ENCODE measurements at regions not wholly inside any gene's neighbourhood (a gene's known extent, or its start where the extent isn't known, plus 50 kb on each side); places are given as distances from the start of the nearest gene placed in this dataset.

DNA sequence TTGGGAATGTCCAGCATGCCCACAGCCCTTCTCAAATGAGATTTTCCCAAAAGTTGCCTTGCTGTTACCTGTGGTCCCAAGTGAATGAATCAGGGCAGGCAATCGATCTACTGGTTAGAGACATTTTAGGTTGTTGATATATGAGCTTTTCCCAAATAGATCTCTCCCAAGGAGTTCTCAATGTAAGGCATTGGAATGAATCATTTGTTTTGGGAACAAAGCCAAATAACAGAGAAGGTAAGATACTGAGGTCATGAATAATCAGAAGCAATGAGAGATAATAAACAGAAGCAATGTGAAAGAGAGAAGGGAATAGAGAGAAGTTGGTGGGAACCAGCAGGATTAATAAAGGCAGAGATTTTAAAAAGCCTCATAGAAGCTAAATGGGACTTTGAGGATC lies 93.6 kb upstream of the FER start:
- Histone ChIP-seq H3K9me3 (no peaks in the 10 kb centered on the region), H3K4me3 (no peak overlapping the region), H3K27me3 (ENCODE audit: insufficient read depth in 3 of 3, low read length in 2 of 3) (no peaks in the 10 kb centered on the region), H3K36me3 (ENCODE audit: insufficient read depth in 1 of 2, low read depth in 1 of 2) (no peaks in the 10 kb centered on the region), H3K27ac (no peak overlapping the region), H3K4me1 (no peaks in the 10 kb centered on the region)
- whole genome bisulfite sequencing, 3 donors: 67 to 82% (median 72%) methylated on average over 1 of the region's 1 CpG
- intact Hi-C loops (cut with DNase I): no loop called here
- DNase-seq (no peak), ATAC-seq (no peak)
- TF ChIP-seq, protein P1, sequence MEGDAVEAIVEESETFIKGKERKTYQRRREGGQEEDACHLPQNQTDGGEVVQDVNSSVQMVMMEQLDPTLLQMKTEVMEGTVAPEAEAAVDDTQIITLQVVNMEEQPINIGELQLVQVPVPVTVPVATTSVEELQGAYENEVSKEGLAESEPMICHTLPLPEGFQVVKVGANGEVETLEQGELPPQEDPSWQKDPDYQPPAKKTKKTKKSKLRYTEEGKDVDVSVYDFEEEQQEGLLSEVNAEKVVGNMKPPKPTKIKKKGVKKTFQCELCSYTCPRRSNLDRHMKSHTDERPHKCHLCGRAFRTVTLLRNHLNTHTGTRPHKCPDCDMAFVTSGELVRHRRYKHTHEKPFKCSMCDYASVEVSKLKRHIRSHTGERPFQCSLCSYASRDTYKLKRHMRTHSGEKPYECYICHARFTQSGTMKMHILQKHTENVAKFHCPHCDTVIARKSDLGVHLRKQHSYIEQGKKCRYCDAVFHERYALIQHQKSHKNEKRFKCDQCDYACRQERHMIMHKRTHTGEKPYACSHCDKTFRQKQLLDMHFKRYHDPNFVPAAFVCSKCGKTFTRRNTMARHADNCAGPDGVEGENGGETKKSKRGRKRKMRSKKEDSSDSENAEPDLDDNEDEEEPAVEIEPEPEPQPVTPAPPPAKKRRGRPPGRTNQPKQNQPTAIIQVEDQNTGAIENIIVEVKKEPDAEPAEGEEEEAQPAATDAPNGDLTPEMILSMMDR (IDR thresholded peaks at IDR 0.05): no peak

DNA sequence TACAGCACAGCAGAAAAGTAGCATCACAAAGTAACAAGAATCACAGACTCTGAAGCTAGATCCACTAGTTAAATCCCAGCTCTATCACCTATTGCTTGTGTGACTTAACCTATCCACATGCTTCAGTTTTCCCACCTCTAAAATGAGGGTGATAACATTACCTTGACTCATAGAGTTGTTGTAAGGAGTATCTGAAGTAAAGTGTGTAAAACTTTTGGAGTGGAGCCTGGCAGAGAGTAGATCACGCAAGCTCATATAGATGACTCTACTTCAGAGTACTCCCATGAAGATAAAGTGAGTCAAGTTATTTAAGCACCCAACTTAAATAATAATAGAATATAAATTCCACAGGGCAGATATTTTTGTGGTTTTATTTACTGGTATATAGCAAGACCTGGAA lies 94.5 kb upstream of the FER start:
- TF ChIP-seq, protein P1 (IDR thresholded peaks at IDR 0.05): no peak
- Histone ChIP-seq H3K27me3 (ENCODE audit: insufficient read depth in 3 of 3, low read length in 2 of 3) (no peaks in the 10 kb centered on the region), H3K27ac (no peak overlapping the region), H3K9me3 (no peaks in the 10 kb centered on the region), H3K4me1 (no peaks in the 10 kb centered on the region), H3K4me3 (no peak overlapping the region), H3K36me3 (ENCODE audit: insufficient read depth in 1 of 2, low read depth in 1 of 2) (no peaks in the 10 kb centered on the region)
- intact Hi-C loops (cut with DNase I): no loop called here
- WGBS, 3 donors: 97 to 100% (median 99%) methylated on average over 1 of the region's 1 CpG
- ATAC-seq (no peak), DNase-seq (no peak)

DNA sequence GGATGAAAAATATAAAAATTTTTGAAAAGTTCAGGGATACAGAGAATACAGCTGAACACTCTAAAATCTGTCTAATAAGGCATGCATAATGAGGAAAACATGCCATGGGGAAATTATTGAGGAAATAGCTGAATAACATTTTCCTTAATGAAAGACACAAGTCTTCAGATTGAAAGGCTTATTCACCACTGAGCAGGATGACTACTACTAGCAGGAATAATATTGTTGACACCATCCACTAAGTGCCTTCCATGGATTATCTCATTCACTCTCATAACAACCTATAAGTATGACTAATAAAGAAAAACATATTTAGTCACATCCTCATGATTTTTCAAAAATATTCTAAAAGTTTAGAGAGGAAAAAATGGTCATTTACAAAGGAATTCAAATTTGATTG lies 96.7 kb upstream of the FER start:
- Histone ChIP-seq H3K36me3 (ENCODE audit: insufficient read depth in 1 of 2, low read depth in 1 of 2) (no peaks in the 10 kb centered on the region), H3K4me1 (no peaks in the 10 kb centered on the region), H3K4me3 (no peak overlapping the region), H3K27ac (no peak overlapping the region), H3K9me3 (no peaks in the 10 kb centered on the region), H3K27me3 (ENCODE audit: insufficient read depth in 3 of 3, low read length in 2 of 3) (no peaks in the 10 kb centered on the region)
- DNase-seq (no peak), ATAC-seq (no peak)
- intact Hi-C loops (cut with DNase I): no loop called here
- TF ChIP-seq, protein P1 (IDR thresholded peaks at IDR 0.05): no peak

DNA sequence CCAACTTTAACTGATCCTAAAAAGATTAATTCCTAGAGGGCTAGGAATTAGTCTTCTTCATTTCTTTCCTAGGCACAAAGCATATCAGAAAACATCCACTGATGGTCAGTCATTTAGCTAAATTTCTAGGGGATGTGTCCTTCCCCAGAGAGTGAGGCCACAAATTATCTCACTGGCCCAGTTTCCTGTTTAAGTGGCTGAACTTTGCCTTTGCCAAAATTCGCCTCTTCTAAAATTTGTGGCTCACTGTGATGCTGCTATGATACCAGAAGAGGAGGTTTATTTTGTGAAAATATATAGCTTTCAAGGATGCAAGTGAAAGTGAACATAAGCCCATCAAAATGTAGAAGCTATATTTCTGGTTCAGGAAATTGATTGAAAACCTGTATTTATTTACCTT lies 98.1 kb upstream of the FER start:
- intact Hi-C loops (cut with DNase I): loop anchor here in 1 of 2 donors (10.0 kb wide), 1 partner anchor 825 kb away; no protein-coding TSS in a partner anchor
- Histone ChIP-seq H3K9me3 (no peaks in the 10 kb centered on the region), H3K27ac (no peak overlapping the region), H3K27me3 (ENCODE audit: insufficient read depth in 3 of 3, low read length in 2 of 3) (peaks cover 0 to 1% (median 0%) of the 10 kb centered on the region in 3 donors), H3K4me3 (no peak overlapping the region), H3K36me3 (ENCODE audit: insufficient read depth in 1 of 2, low read depth in 1 of 2) (no peaks in the 10 kb centered on the region), H3K4me1 (no peaks in the 10 kb centered on the region)
- ATAC-seq: no peak
- TF ChIP-seq, protein P1 (IDR thresholded peaks at IDR 0.05): no peak
- WGBS, 3 donors: 43 to 57% (median 55%) methylated on average over 1 of the region's 1 CpG
- no peak for DNase-seq

DNA sequence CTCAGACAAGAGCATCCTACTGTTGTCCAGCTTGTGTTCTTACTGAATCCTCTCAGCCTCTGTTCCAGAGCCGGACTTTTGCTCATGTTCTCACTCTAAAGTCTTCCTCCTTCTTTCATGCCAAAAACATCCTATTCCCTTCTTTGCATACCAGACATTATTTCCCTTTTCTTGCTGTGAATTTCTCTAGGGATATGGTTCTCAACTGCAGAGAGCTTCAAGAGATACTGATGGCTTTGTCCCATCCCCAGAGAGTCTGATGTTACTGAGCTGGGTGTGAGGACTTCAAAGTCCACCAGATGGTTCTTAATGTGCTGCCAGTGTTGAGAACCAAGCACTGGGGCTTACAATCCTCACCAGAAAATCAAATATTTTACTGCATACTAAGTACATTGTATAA lies 98.6 kb upstream of the FER start:
- Histone ChIP-seq H3K27me3 (ENCODE audit: insufficient read depth in 3 of 3, low read length in 2 of 3) (peaks cover 0 to 2% (median 0%) of the 10 kb centered on the region in 3 donors), H3K27ac (no peak overlapping the region), H3K9me3 (no peaks in the 10 kb centered on the region), H3K4me3 (no peak overlapping the region), H3K4me1 (no peaks in the 10 kb centered on the region), H3K36me3 (ENCODE audit: insufficient read depth in 1 of 2, low read depth in 1 of 2) (no peaks in the 10 kb centered on the region)
- TF ChIP-seq, protein P1 (IDR thresholded peaks at IDR 0.05): no peak
- intact Hi-C loops (cut with DNase I): loop anchor here in 1 of 2 donors (10.0 kb wide), 1 partner anchor 826 kb away; no protein-coding TSS in a partner anchor
- DNase-seq (no peak), ATAC-seq (no peak)
- 83 to 92% (median 86%) methylated on average over 1 of the region's 1 CpG for WGBS, 3 donors

Measured in psoas muscle (tissue), 7 donors.